ENCODE measurements at regions not wholly inside any gene's neighbourhood (a gene's known extent, or its start where the extent isn't known, plus 50 kb on each side); places are given as distances from the start of the nearest gene placed in this dataset.

DNA sequence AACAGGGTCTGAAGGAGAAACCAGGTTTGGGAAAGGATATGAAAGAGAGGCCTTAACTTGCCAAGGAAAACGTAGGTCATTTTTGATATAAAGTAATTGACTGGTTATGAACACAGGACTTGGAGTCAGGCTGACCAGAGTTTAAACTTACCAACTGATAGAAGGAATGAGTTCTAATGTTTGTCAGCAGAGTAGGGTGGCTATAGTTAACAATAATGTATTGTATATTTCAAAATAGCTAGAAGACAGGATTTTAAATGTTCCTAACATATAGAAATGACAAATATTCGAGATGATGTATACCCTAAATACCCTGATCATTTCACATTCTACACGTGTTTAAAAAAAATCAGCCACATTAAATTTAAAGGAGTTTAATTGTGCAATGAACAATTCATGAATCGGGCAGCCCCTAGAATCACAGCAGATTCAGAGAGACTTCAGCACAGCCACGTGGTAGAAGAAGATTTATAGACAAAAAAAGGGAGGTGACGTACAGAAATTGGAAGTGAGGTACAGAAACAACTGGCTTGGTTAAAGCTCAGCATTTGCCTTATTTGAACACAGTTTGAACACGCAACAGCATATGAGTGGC, 52.5 kb upstream of the PLEKHG7 start:
- ATAC-seq (ENCODE audit: low read depth) (peak; percentile 12), DNase-seq (ENCODE audit: low spot score in 2 of 2) (no peak)
- Mint-ChIP-seq H3K4me1 (peaks cover 4% of the 10 kb centered on the region), H3K27ac (peak overlapping the region; percentile 79), H3K36me3 (no peaks in the 10 kb centered on the region), H3K4me3 (no peak overlapping the region), H3K9me3 (no peaks in the 10 kb centered on the region), H3K27me3 (peaks cover 2% of the 10 kb centered on the region)

- ATAC-seq (ENCODE audit: low read depth), result peak; percentile 91
- no peaks in the 10 kb centered on the region for H3K36me3 Mint-ChIP-seq
- H3K4me3 Mint-ChIP-seq, result no peak overlapping the region
- peak; percentile 56 to 63 for DNase-seq (ENCODE audit: low spot score in 2 of 2)
- peaks cover 4% of the 10 kb centered on the region for H3K4me1 Mint-ChIP-seq
- peaks cover 2% of the 10 kb centered on the region for H3K27me3 Mint-ChIP-seq
- H3K9me3 Mint-ChIP-seq, result no peaks in the 10 kb centered on the region
- H3K27ac Mint-ChIP-seq, result peak overlapping the region; percentile 79
Observed at GRCh38 chr12:92649511-92650227, 53.1 kb upstream of the PLEKHG7 start.

DNA sequence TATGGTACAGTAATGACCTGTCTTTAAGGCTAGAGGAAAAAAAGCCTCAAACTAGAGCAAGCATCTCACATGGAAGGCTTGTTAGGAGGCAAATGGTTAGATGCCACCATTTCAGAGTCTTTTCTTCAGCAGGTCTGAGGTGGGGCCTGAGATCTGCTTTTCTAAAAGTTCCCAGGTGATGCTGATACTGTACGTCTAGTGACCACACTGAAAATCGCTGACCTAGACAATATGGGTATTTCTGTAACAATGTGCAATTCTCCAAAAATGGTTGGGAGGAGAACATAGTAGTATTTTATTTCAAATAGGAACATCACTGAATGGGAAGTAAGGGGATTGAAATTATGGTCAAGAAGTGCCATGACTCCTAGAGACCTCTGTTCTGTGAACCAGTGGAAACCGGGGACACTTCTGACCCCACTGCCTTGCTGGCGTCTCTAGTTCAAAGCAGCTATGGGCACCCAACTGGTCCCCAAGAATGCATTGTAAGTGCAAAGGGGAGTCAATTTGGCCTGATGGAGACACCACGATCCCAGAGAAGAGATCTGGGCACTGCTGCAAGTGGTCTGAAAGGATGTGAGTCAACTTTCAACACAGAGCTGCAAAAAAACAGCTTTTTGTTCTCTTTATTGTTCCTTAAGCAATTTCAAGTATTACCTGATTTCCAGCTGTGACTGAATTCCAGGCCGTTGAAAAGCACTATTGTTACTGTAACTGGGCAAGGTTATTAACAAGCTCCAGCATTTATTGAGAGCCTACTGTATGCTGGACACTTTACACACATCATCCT, 54.4 kb upstream of the PLEKHG7 start:
- Mint-ChIP-seq H3K4me1 (peaks cover 4% of the 10 kb centered on the region), H3K27me3 (peaks cover 2% of the 10 kb centered on the region), H3K4me3 (no peak overlapping the region), H3K36me3 (no peaks in the 10 kb centered on the region), H3K9me3 (no peaks in the 10 kb centered on the region), H3K27ac (no peak overlapping the region)
- no peak for DNase-seq (ENCODE audit: low spot score in 2 of 2)
- ATAC-seq (ENCODE audit: low read depth), result no peak

DNA sequence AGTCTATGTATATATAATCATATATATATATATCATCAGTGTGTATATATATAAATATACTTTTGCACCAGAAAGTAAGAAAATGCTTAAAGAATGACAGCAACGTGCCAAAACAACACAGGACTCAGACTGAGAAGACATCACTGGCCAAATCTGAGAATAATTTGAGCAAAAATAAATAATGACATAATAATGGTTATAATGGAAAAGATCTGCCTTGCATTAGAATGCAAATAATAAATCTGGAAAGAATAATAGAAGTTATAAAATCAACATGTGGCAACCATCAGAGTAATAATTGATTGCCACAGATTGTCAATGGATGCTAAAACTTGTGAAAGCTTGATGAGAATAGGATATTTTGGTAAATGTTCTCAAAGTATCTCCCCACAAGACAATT, 61.5 kb upstream of the PLEKHG7 start:
- Mint-ChIP-seq H3K27ac (no peak overlapping the region), H3K4me3 (no peak overlapping the region), H3K27me3 (no peaks in the 10 kb centered on the region), H3K4me1 (no peaks in the 10 kb centered on the region), H3K9me3 (no peaks in the 10 kb centered on the region), H3K36me3 (peaks cover 4% of the 10 kb centered on the region)
- DNase-seq (ENCODE audit: low spot score in 2 of 2) (no peak), ATAC-seq (ENCODE audit: low read depth) (no peak)

GRCh38 chr12:92640691-92641090, 62.1 kb upstream of the PLEKHG7 start:
- H3K27me3 Mint-ChIP-seq, result no peaks in the 10 kb centered on the region
- peaks cover 4% of the 10 kb centered on the region for H3K36me3 Mint-ChIP-seq
- H3K4me3 Mint-ChIP-seq, result no peak overlapping the region
- no peaks in the 10 kb centered on the region for H3K4me1 Mint-ChIP-seq
- DNase-seq (ENCODE audit: low spot score in 2 of 2), result no peak
- no peak overlapping the region for H3K27ac Mint-ChIP-seq
- no peaks in the 10 kb centered on the region for H3K9me3 Mint-ChIP-seq
- no peak for ATAC-seq (ENCODE audit: low read depth)

DNA sequence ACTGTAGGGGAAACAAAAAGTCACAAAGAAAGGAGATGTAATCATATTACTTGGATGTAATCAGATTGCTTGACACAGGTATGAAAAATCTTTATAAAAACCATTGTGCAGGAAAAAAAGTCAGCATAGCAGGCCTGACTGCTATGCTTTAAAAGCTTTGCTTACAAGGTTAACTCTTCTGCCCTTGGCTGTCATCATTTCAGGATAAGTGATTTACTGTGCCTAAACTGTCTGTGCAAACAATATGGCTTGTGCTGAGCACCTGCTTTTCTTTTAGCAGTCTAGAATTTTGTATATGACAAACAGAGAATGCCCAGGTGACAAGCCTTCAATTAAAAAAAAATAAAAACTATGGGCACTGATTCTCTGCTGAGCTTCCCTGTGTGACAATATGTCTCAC, 63.8 kb upstream of the PLEKHG7 start:
- no peak for ATAC-seq (ENCODE audit: low read depth)
- Mint-ChIP-seq H3K4me1 (no peaks in the 10 kb centered on the region), H3K27ac (no peak overlapping the region), H3K4me3 (no peak overlapping the region), H3K9me3 (no peaks in the 10 kb centered on the region), H3K36me3 (peaks cover 4% of the 10 kb centered on the region), H3K27me3 (no peaks in the 10 kb centered on the region)
- DNase-seq (ENCODE audit: low spot score in 2 of 2), result no peak

GRCh38 chr12:92634730-92635129, 68.1 kb upstream of the PLEKHG7 start:
- Mint-ChIP-seq H3K4me3 (no peak overlapping the region), H3K27me3 (peaks cover 3% of the 10 kb centered on the region), H3K36me3 (no peaks in the 10 kb centered on the region), H3K27ac (no peak overlapping the region), H3K9me3 (no peaks in the 10 kb centered on the region), H3K4me1 (no peaks in the 10 kb centered on the region)
- ATAC-seq (ENCODE audit: low read depth), result no peak
- DNase-seq (ENCODE audit: low spot score in 2 of 2), result no peak

DNA sequence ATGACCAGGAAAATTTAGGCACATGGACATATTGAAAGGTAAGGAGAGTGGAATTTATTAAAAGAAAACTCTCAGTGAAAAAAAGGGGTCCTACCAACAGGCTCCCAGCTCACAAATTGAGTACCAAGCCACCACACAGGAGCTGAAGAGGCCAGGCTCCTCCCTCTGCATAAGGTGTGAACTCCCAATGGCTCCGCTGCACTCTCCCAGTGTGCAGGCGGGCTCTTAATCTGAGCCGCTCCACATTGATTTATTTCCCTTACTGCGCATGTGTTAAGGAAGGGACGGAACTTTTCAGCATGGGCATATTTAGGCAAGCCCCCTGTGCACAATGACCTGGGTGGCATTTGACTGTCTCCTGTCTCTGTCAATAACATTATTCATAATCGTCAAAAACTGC, 68.6 kb upstream of the PLEKHG7 start:
- Mint-ChIP-seq H3K9me3 (no peaks in the 10 kb centered on the region), H3K4me1 (no peaks in the 10 kb centered on the region), H3K36me3 (no peaks in the 10 kb centered on the region), H3K27me3 (peaks cover 3% of the 10 kb centered on the region), H3K27ac (no peak overlapping the region), H3K4me3 (no peak overlapping the region)
- ATAC-seq (ENCODE audit: low read depth), result no peak
- DNase-seq (ENCODE audit: low spot score in 2 of 2), result no peak

GRCh38 chr12:92630968-92631367, 71.8 kb upstream of the PLEKHG7 start:
- DNase-seq (ENCODE audit: low spot score in 2 of 2), result no peak
- no peak overlapping the region for H3K27ac Mint-ChIP-seq
- ATAC-seq (ENCODE audit: low read depth), result no peak
- H3K9me3 Mint-ChIP-seq, result no peaks in the 10 kb centered on the region
- H3K4me1 Mint-ChIP-seq, result no peaks in the 10 kb centered on the region
- no peak overlapping the region for H3K4me3 Mint-ChIP-seq
- peaks cover 3% of the 10 kb centered on the region for H3K27me3 Mint-ChIP-seq
- no peaks in the 10 kb centered on the region for H3K36me3 Mint-ChIP-seq

DNA sequence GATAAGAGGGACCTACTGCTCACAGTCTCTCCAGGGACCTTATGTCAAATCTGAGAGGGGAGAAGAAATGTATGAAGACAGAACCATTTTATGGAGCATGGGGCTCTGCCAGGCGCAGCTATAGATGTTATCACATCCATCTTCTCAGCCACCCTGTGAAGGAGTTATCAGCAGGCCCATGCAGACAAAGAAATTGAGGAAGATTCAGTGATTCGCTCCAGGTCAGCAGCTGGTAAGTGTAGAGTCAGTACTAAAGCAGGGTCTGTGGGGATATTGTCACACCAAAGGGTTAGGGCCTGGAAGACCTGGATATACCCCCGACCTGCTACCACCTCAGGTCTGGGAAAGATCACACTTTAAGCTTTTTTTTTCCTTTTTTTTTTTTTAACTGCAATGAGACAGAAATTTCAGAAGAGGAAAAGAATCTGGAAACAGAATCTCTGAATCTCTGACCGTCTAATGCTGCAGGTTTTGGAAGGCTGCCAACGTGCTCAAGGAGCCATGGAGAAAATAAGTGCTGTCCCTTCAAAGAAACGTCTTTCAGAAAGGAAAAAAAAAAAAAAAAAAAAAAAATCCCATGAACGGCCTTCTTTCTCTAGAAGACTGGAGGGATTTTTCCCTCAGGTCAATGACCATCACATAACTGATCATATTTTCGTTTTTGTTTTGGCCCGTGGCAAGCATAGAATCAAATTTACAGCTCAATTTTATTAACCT, 73.3 kb upstream of the PLEKHG7 start:
- H3K9me3 Mint-ChIP-seq, result no peaks in the 10 kb centered on the region
- H3K4me1 Mint-ChIP-seq, result no peaks in the 10 kb centered on the region
- no peaks in the 10 kb centered on the region for H3K36me3 Mint-ChIP-seq
- peaks cover 3% of the 10 kb centered on the region for H3K27me3 Mint-ChIP-seq
- H3K4me3 Mint-ChIP-seq, result no peak overlapping the region
- ATAC-seq (ENCODE audit: low read depth) (no peak), DNase-seq (ENCODE audit: low spot score in 2 of 2) (no peak)
- H3K27ac Mint-ChIP-seq, result no peak overlapping the region

GRCh38 chr12:92628476-92628875, 74.3 kb upstream of the PLEKHG7 start:
- ATAC-seq (ENCODE audit: low read depth) (no peak), DNase-seq (ENCODE audit: low spot score in 2 of 2) (no peak)
- Mint-ChIP-seq H3K27me3 (peaks cover 3% of the 10 kb centered on the region), H3K4me3 (no peak overlapping the region), H3K27ac (no peak overlapping the region), H3K9me3 (no peaks in the 10 kb centered on the region), H3K36me3 (no peaks in the 10 kb centered on the region), H3K4me1 (no peaks in the 10 kb centered on the region)

DNA sequence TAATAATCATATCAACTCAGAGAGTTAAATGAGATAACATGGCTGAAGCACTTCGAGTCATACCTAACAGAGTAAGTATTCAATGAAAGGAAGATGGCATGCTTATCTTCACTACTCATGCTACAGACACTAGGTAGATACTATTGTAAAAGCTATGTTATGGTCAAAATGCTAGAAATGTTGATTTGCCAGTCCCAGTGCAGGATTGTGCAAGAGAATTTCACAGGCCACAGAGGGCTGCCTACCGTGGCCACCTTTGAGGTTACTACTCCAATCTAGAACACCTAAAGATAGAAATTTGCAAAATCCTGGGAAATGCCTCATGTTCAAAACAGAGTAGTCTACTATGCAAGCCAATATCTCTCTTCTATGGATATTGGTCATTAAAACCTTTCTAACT, 75.3 kb upstream of the PLEKHG7 start:
- H3K4me1 Mint-ChIP-seq, result no peaks in the 10 kb centered on the region
- DNase-seq (ENCODE audit: low spot score in 2 of 2) (no peak), ATAC-seq (ENCODE audit: low read depth) (no peak)
- H3K4me3 Mint-ChIP-seq, result no peak overlapping the region
- no peak overlapping the region for H3K27ac Mint-ChIP-seq
- peaks cover 3% of the 10 kb centered on the region for H3K27me3 Mint-ChIP-seq
- H3K9me3 Mint-ChIP-seq, result peaks cover 2% of the 10 kb centered on the region
- no peaks in the 10 kb centered on the region for H3K36me3 Mint-ChIP-seq

GRCh38 chr12:92625639-92626310, 77.0 kb upstream of the PLEKHG7 start:
- no peaks in the 10 kb centered on the region for H3K4me1 Mint-ChIP-seq
- H3K27ac Mint-ChIP-seq, result no peak overlapping the region
- H3K36me3 Mint-ChIP-seq, result no peaks in the 10 kb centered on the region
- ATAC-seq (ENCODE audit: low read depth), result no peak
- H3K4me3 Mint-ChIP-seq, result no peak overlapping the region
- H3K27me3 Mint-ChIP-seq, result peaks cover 3% of the 10 kb centered on the region
- no peak for DNase-seq (ENCODE audit: low spot score in 2 of 2)
- H3K9me3 Mint-ChIP-seq, result peaks cover 2% of the 10 kb centered on the region
